CD14-positive monocyte (primary cell): ENCODE measurements at regions not wholly inside any gene's neighbourhood (a gene's known extent, or its start where the extent isn't known, plus 50 kb on each side); places are given as distances from the start of the nearest gene placed in this dataset.

Experiments
- DNase-seq, 3 donors: peaks; one replicate each; pipeline ENCODE4 v3.0.0-alpha.2; 2011 to 2022
- H2AFZ ChIP-seq: 2 replicates; pipeline ENCODE4 v1.6.0; 2012; ENCODE audit warnings: mild to moderate bottlenecking, low read depth, low read length, inconsistent platforms; ENCODE audit not compliant: insufficient read depth, poor library complexity, severe bottlenecking
- H3K27ac ChIP-seq, 2 donors: 1 replicate in 1 of 2; 2 replicates in 1 of 2; pipeline ENCODE4 v1.5.1; 2012 to 2013; ENCODE audit warnings: low read length in 2 of 2, control low read depth in 1 of 2, inconsistent platforms in 1 of 2, low read depth in 1 of 2, mild to moderate bottlenecking in 1 of 2
- H3K27me3 ChIP-seq, 2 donors: one replicate each; pipeline versions ENCODE4 v1.6.0 to v1.6.1; 2011 to 2013; ENCODE audit warnings: low read length in 2 of 2; ENCODE audit not compliant: control insufficient read depth in 2 of 2, insufficient read depth in 2 of 2
- H3K36me3 ChIP-seq, 2 donors: replicated peaks in 1 of 2; 1 replicate in 1 of 2; 2 replicates in 1 of 2; pipeline versions ENCODE4 v1.5.1 to v1.6.1; 2012 to 2013; ENCODE audit warnings: low read length in 2 of 2, control low read depth in 1 of 2, inconsistent platforms in 1 of 2, mild to moderate bottlenecking in 1 of 2; ENCODE audit not compliant: insufficient read depth in 2 of 2, control insufficient read depth in 1 of 2
- H3K4me1 ChIP-seq, 2 donors: 1 replicate in 1 of 2; 2 replicates in 1 of 2; pipeline versions ENCODE4 v1.5.1 to v1.6.1; 2012 to 2013; ENCODE audit warnings: low read length in 2 of 2, control low read depth in 1 of 2, inconsistent platforms in 1 of 2, mild to moderate bottlenecking in 1 of 2, moderate library complexity in 1 of 2; ENCODE audit not compliant: insufficient read depth in 2 of 2, control insufficient read depth in 1 of 2
- H3K4me2 ChIP-seq: replicated peaks from 2 replicates; pipeline ENCODE3; 2012; ENCODE audit warnings: low read length, moderate library complexity, mild to moderate bottlenecking; ENCODE audit not compliant: poor library complexity, severe bottlenecking; ENCODE audit errors: extremely low read depth
- H3K4me3 ChIP-seq, 3 experiments: fragments of 200-600 bp in 1 of 3; sonication (generic) in 1 of 3; replicated peaks in 1 of 3; 1 replicate in 2 of 3; 2 replicates in 1 of 3; pipeline ENCODE4 v1.5.1; 2011 to 2013; ENCODE audit warnings: low read length in 3 of 3, mild to moderate bottlenecking in 3 of 3, control low read depth in 2 of 3, low read depth in 2 of 3, inconsistent platforms in 1 of 3, moderate library complexity in 1 of 3
- H3K79me2 ChIP-seq: 2 replicates; pipeline ENCODE4 v1.6.0; 2012; ENCODE audit warnings: mild to moderate bottlenecking, control low read depth, inconsistent platforms, low read length, moderate library complexity; ENCODE audit not compliant: insufficient read depth
- H3K9ac ChIP-seq: 2 replicates; pipeline ENCODE4 v1.6.0; 2017; ENCODE audit warnings: low read length, mild to moderate bottlenecking; ENCODE audit not compliant: insufficient read depth, poor library complexity, severe bottlenecking
- H3K9me3 ChIP-seq, 2 donors: replicated peaks in 1 of 2; 1 replicate in 1 of 2; 2 replicates in 1 of 2; pipeline versions ENCODE4 v1.5.1 to v1.6.1; 2012 to 2013; ENCODE audit warnings: low read length in 2 of 2, control low read depth in 1 of 2; ENCODE audit not compliant: control insufficient read depth in 1 of 2, insufficient read depth in 1 of 2
- H4K20me1 ChIP-seq: 2 replicates; pipeline ENCODE4 v1.6.0; 2012; ENCODE audit warnings: mild to moderate bottlenecking, low read length, control low read depth, moderate library complexity; ENCODE audit not compliant: insufficient read depth
- H3K27ac Mint-ChIP-seq, 7 donors: one replicate each; pipeline ENCODE4 v1.8.0; 2020; ENCODE audit warnings: mild to moderate bottlenecking in 7 of 7, mixed read lengths in 7 of 7, moderate library complexity in 6 of 7, inconsistent platforms in 2 of 7
- H3K27me3 Mint-ChIP-seq, 3 donors: one replicate each; pipeline ENCODE4 v1.8.0; 2021 to 2022; ENCODE audit warnings: low read depth in 3 of 3, mild to moderate bottlenecking in 3 of 3, mixed read lengths in 3 of 3, moderate library complexity in 3 of 3, inconsistent platforms in 1 of 3
- H3K36me3 Mint-ChIP-seq, 2 donors: one replicate each; pipeline ENCODE4 v1.8.0; 2020; ENCODE audit warnings: mixed read lengths in 2 of 2, inconsistent platforms in 1 of 2, mild to moderate bottlenecking in 1 of 2
- H3K4me1 Mint-ChIP-seq: one replicate; pipeline ENCODE4 v1.8.0; 2020; ENCODE audit warnings: mild to moderate bottlenecking, mixed read lengths
- H3K4me3 Mint-ChIP-seq, 2 donors: one replicate each; pipeline ENCODE4 v1.8.0; 2020; ENCODE audit warnings: mild to moderate bottlenecking in 2 of 2, mixed read lengths in 2 of 2, moderate library complexity in 1 of 2
- H3K9me3 Mint-ChIP-seq, 7 donors: one replicate each; pipeline ENCODE4 v1.8.0; 2020 to 2022; ENCODE audit warnings: mixed read lengths in 7 of 7, mild to moderate bottlenecking in 6 of 7, moderate library complexity in 6 of 7, inconsistent platforms in 2 of 7
- WGBS: methylation state at CpG from one replicate; pipeline ENCODE4 v1.1.5; 2013; ENCODE audit warnings: missing lambda C conversion rate; ENCODE audit not compliant: insufficient coverage; 5-methylcytosine and 5-hydroxymethylcytosine counted together
- intact Hi-C, 2 donors: fragments of 100-400 bp; cut with micrococcal nuclease; formaldehyde crosslinking; loops; one replicate each; pipeline versions ENCODE4 v1.15.0 to v1.15.1; 2023
- TF ChIP-seq, protein P1 (sequence below): fragments of 200-600 bp; IDR thresholded peaks from one replicate; pipeline ENCODE4 v1.8.0; 2022; ENCODE audit warnings: antibody characterized with exemption, mild to moderate bottlenecking

DNA sequence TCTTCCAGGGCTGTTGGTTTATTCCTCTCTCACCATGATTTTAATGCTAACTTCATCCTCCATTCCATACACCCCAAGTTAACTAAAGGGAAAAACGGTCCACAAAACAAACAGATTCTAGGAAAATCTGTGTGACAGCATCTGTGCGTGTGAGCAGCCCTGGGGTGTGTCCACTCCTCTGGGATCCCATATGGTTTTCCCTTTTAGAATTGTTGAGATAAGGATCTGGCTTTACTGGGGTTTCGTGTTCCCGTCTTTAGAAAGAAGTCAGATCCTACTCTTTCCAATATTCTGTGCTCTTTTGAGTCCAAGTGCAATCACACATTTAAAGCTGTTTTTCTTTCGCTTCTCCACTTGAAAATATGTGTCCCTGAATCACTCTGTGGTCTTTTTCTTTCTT lies 257.1 kb downstream of the KLF6 start:
- 100% methylated on average over 1 of the region's 5 CpGs for WGBS
- no peaks in the 10 kb centered on the region for H3K27me3 ChIP-seq
- no peak overlapping the region for H3K4me3 ChIP-seq
- H3K27me3 Mint-ChIP-seq, result peaks cover under 1 to 2% (median 1%) of the 10 kb centered on the region in 3 donors
- H3K36me3 Mint-ChIP-seq, result no peaks in the 10 kb centered on the region
- H3K27ac Mint-ChIP-seq, result no peak overlapping the region
- DNase-seq, result no peak
- no peak overlapping the region for H3K4me2 ChIP-seq
- no peaks in the 10 kb centered on the region for H3K4me1 ChIP-seq
- no peak overlapping the region for H2AFZ ChIP-seq
- H3K4me1 Mint-ChIP-seq, result peaks cover 2% of the 10 kb centered on the region
- no peaks in the 10 kb centered on the region for H4K20me1 ChIP-seq
- intact Hi-C loops, result no loop called here
- peaks cover 0 to 3% (median 2%) of the 10 kb centered on the region in 7 donors for H3K9me3 Mint-ChIP-seq
- no peaks in the 10 kb centered on the region for H3K36me3 ChIP-seq
- TF ChIP-seq, protein P1, sequence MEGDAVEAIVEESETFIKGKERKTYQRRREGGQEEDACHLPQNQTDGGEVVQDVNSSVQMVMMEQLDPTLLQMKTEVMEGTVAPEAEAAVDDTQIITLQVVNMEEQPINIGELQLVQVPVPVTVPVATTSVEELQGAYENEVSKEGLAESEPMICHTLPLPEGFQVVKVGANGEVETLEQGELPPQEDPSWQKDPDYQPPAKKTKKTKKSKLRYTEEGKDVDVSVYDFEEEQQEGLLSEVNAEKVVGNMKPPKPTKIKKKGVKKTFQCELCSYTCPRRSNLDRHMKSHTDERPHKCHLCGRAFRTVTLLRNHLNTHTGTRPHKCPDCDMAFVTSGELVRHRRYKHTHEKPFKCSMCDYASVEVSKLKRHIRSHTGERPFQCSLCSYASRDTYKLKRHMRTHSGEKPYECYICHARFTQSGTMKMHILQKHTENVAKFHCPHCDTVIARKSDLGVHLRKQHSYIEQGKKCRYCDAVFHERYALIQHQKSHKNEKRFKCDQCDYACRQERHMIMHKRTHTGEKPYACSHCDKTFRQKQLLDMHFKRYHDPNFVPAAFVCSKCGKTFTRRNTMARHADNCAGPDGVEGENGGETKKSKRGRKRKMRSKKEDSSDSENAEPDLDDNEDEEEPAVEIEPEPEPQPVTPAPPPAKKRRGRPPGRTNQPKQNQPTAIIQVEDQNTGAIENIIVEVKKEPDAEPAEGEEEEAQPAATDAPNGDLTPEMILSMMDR, result no peak
- H3K79me2 ChIP-seq, result no peaks in the 10 kb centered on the region
- H3K27ac ChIP-seq, result no peak overlapping the region
- no peak overlapping the region for H3K4me3 Mint-ChIP-seq
- H3K9me3 ChIP-seq, result no peaks in the 10 kb centered on the region
- no peak overlapping the region for H3K9ac ChIP-seq

DNA sequence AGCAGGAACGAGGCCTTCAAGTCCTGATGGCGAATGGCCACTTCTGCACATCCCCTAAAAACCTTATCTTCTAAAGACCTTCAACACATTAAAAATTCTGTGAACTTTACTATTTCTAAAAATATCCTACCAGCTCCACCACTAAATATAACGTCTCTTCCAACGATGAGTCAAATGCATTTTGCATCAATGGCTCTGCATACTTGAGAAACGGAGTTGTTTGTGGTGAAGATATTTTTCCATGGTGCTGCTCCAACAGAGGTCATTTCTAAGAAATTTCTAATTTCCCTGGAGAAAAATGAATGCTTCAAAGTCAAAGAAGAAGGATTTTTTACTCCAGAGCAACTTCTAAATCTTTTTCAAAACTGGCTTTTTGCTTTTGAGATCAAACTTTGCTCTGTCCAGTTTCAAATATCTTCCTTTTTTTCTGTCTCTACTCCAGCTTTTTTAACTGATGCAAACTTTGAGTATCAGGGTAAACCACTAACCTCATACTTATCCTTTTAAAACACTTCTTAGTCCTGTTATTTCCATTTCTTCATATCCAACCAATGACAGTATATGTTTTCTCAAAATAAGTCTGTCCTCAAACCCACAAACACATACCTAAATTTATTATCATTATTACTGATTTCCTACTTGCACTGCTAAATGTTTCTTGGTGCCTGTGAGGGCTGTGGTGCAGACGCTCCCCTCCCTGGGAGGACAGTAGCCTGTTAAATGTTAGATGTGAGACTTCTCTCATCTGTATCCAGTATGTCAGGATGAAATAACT lies 258.1 kb downstream of the KLF6 start:
- H3K4me3 ChIP-seq, result no peak overlapping the region
- no peak for DNase-seq
- no peak overlapping the region for H3K27ac ChIP-seq
- no peaks in the 10 kb centered on the region for H3K36me3 ChIP-seq
- no peak overlapping the region for H3K4me3 Mint-ChIP-seq
- no peak overlapping the region for H3K27ac Mint-ChIP-seq
- no peak overlapping the region for H3K4me2 ChIP-seq
- TF ChIP-seq, protein P1, result no peak
- no peak overlapping the region for H3K9ac ChIP-seq
- intact Hi-C loops, result no loop called here
- no peak overlapping the region for H2AFZ ChIP-seq
- WGBS, result 100% methylated on average over 1 of the region's 6 CpGs
- peaks cover 1 to 2% (median 2%) of the 10 kb centered on the region in 3 donors for H3K27me3 Mint-ChIP-seq
- no peaks in the 10 kb centered on the region for H3K9me3 ChIP-seq
- no peaks in the 10 kb centered on the region for H3K79me2 ChIP-seq
- H3K4me1 ChIP-seq, result no peaks in the 10 kb centered on the region
- peaks cover 0 to 5% (median 3%) of the 10 kb centered on the region in 7 donors for H3K9me3 Mint-ChIP-seq
- no peaks in the 10 kb centered on the region for H4K20me1 ChIP-seq
- H3K27me3 ChIP-seq, result no peaks in the 10 kb centered on the region
- H3K4me1 Mint-ChIP-seq, result no peaks in the 10 kb centered on the region
- no peaks in the 10 kb centered on the region for H3K36me3 Mint-ChIP-seq
